ENCODE measurements at regions not wholly inside any gene's neighbourhood (a gene's known extent, or its start where the extent isn't known, plus 50 kb on each side); places are given as distances from the start of the nearest gene placed in this dataset.

DNA sequence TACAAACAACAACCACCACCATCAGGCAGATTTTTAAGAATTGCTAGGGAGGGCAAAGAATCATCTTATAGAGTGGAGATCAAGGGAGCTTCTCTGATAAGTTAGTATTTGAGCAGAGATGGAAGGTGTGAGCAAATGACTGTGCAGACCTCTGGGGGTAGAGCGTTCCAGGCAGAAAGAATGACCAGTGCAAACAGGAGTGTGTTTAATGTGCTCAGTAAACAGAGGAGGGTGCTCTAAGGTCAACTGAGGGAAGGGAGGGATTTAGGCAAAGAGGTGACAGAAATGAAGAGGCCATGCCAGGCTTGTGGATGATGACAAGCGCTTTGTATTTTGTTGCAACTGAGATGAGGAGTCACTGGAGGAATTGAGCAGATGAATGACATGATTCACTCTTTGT, 172.5 kb upstream of the GJB5 start:
- H3K9me3 ChIP-seq (ENCODE audit: control insufficient read depth, low read depth, low read length): no peaks in the 10 kb centered on the region

More for the DNA sequence above, 172.5 kb upstream of the GJB5 start:
- no peaks in the 10 kb centered on the region for H3K79me2 ChIP-seq (ENCODE audit: insufficient read depth, low read length)
- TF ChIP-seq, protein P1, sequence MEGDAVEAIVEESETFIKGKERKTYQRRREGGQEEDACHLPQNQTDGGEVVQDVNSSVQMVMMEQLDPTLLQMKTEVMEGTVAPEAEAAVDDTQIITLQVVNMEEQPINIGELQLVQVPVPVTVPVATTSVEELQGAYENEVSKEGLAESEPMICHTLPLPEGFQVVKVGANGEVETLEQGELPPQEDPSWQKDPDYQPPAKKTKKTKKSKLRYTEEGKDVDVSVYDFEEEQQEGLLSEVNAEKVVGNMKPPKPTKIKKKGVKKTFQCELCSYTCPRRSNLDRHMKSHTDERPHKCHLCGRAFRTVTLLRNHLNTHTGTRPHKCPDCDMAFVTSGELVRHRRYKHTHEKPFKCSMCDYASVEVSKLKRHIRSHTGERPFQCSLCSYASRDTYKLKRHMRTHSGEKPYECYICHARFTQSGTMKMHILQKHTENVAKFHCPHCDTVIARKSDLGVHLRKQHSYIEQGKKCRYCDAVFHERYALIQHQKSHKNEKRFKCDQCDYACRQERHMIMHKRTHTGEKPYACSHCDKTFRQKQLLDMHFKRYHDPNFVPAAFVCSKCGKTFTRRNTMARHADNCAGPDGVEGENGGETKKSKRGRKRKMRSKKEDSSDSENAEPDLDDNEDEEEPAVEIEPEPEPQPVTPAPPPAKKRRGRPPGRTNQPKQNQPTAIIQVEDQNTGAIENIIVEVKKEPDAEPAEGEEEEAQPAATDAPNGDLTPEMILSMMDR (conservative IDR thresholded peaks at IDR 0.05): no peak
- no peak overlapping the region for H3K23ac ChIP-seq (ENCODE audit: insufficient read length, low read depth, low read length)
- no peak overlapping the region for H3K27ac ChIP-seq (ENCODE audit: insufficient read length, low read depth, low read length)
- peaks cover 2% of the 10 kb centered on the region in 2 experiments; a peak in 1 of 4 replicates for H3K4me1 Mint-ChIP-seq
- H4K5ac ChIP-seq (ENCODE audit: insufficient read length, low read depth, low read length): no peak overlapping the region
- H2BK15ac ChIP-seq (ENCODE audit: low read depth, low read length): no peak overlapping the region
- no peak overlapping the region for H4K8ac ChIP-seq (replicated peaks; ENCODE audit: insufficient read length, low read depth, low read length)
- no peak overlapping the region for H2BK12ac ChIP-seq (ENCODE audit: insufficient read length, low read depth, low read length)
- H3K14ac ChIP-seq (ENCODE audit: insufficient read depth, low read length): no peak overlapping the region
- no peak overlapping the region for H3K27ac Mint-ChIP-seq
- no peak overlapping the region for H3K9ac ChIP-seq (ENCODE audit: extremely low read depth, insufficient read length, low read length)
- H2AFZ ChIP-seq (ENCODE audit: low read length): no peak overlapping the region
- no peak overlapping the region for H3K4ac ChIP-seq (ENCODE audit: low read depth, low read length)
- H3K23me2 ChIP-seq (ENCODE audit: insufficient read length, low read depth, low read length, poor library complexity, severe bottlenecking): no peaks in the 10 kb centered on the region
- H3K4me3 Mint-ChIP-seq: no peak overlapping the region
- no peak overlapping the region for H3T11ph ChIP-seq (ENCODE audit: low read length)
- no peaks in the 10 kb centered on the region for H3K79me1 ChIP-seq (ENCODE audit: insufficient read depth, low read depth, low read length, poor library complexity, severe bottlenecking)
- H3K36me3 Mint-ChIP-seq (ENCODE audit: insufficient read depth in 1 of 3, low read depth in 3 of 3): no peaks in the 10 kb centered on the region
- no peak for DNase-seq
- no peak overlapping the region for H2BK120ac ChIP-seq (ENCODE audit: low read depth, low read length, poor library complexity, severe bottlenecking)
- peaks cover 8% of the 10 kb centered on the region; the same call in 1 of the 2 replicates for H3K27me3 Mint-ChIP-seq (ENCODE audit: low read depth)
- no peak overlapping the region for H3K18ac ChIP-seq (ENCODE audit: insufficient read length, low read depth, low read length)
- H2AK5ac ChIP-seq (ENCODE audit: insufficient read length, low read length): no peak overlapping the region
- no peaks in the 10 kb centered on the region for H3K9me3 Mint-ChIP-seq
- H4K20me1 ChIP-seq (ENCODE audit: control insufficient read depth, insufficient read depth, insufficient read length): no peaks in the 10 kb centered on the region
- H3K4me1 ChIP-seq (ENCODE audit: insufficient read depth, low read length): no peaks in the 10 kb centered on the region
- H2BK20ac ChIP-seq (ENCODE audit: low read depth, low read length, poor library complexity, severe bottlenecking): no peak overlapping the region
- no peak overlapping the region for H3K4me2 ChIP-seq (ENCODE audit: insufficient read depth, insufficient read length, low read length)
- no CpG with 5 or more reads among the region's 2 CpGs for WGBS (ENCODE audit: extremely low coverage, insufficient read length, low lambda C conversion rate)
- H3K27me3 ChIP-seq (ENCODE audit: insufficient read depth, low read length): no peaks in the 10 kb centered on the region
- H3K56ac ChIP-seq (ENCODE audit: insufficient read length, low read depth, low read length): no peak overlapping the region
- no peak overlapping the region for H2BK5ac ChIP-seq (ENCODE audit: insufficient read length, low read length)
- H4K91ac ChIP-seq (ENCODE audit: insufficient read length, low read depth, low read length): no peak overlapping the region

Data from H9 (cell line).